GM18502 (cell line): ENCODE measurements at regions not wholly inside any gene's neighbourhood (a gene's known extent, or its start where the extent isn't known, plus 50 kb on each side); places are given as distances from the start of the nearest gene placed in this dataset.

Source experiments
- ATAC-seq: cut with Tn5 transposase; IDR thresholded peaks from one replicate; pipeline ENCODE4 v1.9.1; 2021; ENCODE audit warnings: mild to moderate bottlenecking; ENCODE audit not compliant: unreplicated experiment, poor library complexity

- ATAC-seq: no peak
Measured at GRCh38 chr10:108425283-108425964, 1260.9 kb upstream of the SORCS1 start.

GRCh38 chr10:108424656-108425055 lies 1260.2 kb upstream of the SORCS1 start:
- ATAC-seq: no peak

- no peak for ATAC-seq
Measured at GRCh38 chr10:108422286-108422685, 1257.8 kb upstream of the SORCS1 start.

GRCh38 chr10:108421266-108421665 lies 1256.8 kb upstream of the SORCS1 start:
- no peak for ATAC-seq

- no peak for ATAC-seq
Measured at GRCh38 chr10:108413954-108414353, 1249.4 kb upstream of the SORCS1 start.

GRCh38 chr10:108412323-108412722 lies 1247.8 kb upstream of the SORCS1 start:
- no peak for ATAC-seq

- ATAC-seq: no peak
Measured at GRCh38 chr10:108411894-108412293, 1247.4 kb upstream of the SORCS1 start.

DNA sequence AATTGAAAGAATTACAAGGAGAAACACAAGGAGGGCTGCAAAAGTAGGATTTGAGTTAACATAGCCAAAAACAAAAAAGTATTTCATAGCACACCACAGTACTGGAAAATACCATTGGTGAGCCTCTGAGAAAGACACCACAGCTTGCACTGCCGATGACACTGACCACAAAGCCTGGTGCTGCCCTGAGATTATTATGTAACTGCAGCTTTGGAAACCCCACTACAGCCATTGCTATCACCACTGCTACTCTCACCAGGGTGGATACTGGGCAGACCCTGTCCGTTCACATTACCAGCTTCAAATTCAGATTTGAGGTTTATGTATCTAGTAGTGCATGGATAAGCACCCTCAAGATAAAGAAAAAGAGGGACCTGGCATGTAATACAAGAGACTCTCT lies 1246.7 kb upstream of the SORCS1 start:
- ATAC-seq: no peak

DNA sequence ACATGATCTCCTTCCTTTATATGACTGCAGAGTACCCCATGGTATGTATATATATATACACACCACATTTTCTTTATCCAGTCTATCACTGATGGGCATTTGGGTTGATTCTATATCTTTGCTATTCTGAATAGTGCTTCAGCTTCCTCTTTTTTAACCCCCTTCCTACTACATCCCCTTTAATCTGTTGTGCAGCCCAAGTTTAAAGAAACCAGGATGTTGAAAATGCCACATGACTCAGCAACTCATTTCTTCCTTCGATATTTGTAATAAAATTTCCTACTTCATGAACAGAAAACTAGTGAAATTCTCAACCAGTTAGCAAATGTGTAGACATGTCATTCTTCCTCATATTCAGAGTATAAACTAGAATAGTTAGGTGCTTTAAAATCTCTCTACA lies 1245.7 kb upstream of the SORCS1 start:
- no peak for ATAC-seq

- no peak for ATAC-seq
Measured at GRCh38 chr10:108409306-108409705, 1244.8 kb upstream of the SORCS1 start.

DNA sequence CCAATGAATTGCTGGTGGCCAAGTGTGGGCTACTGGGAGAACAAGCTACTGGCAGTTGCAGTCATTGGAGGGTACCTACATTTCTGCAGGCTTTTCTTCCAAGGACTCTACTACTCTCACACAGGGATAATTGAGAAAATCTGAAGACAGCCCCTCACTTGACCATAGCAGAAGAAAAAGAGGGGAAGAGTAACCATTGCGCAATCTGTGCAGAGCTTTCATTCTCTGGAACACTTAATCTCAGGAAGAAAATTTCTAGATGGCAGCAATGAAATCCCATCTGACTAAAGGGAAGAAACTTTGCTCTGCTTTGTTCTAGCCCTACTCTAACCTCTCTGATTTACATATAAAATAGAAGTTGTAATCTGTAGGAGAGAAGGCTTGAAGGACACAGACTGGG lies 1239.6 kb upstream of the SORCS1 start:
- ATAC-seq: no peak

- no peak for ATAC-seq
Measured at GRCh38 chr10:108399465-108399864, 1235.0 kb upstream of the SORCS1 start.

- ATAC-seq: no peak
Measured at GRCh38 chr10:108393089-108393488, 1228.6 kb upstream of the SORCS1 start.

- ATAC-seq: no peak
Measured at GRCh38 chr10:108392286-108392685, 1227.8 kb upstream of the SORCS1 start.

DNA sequence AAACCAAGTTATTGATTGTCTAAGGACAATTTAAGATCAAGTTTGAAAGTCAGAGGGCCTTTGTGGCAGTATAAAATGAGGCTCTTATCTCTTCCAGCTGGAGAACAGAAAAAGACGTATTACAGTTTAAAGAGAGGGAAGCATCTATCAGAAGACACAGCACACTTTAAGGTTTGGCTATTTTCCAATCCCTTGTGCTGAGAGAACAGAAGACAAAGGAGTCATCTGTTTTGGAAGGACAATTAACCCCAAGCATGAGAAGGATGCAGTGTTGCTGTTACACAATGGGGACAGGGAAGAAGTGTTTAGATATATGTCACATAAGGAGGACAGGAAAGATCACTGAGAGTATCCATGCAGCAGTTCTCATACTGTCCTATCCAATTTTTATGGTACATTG lies 1224.2 kb upstream of the SORCS1 start:
- no peak for ATAC-seq

GRCh38 chr10:108385963-108386362 lies 1221.5 kb upstream of the SORCS1 start:
- ATAC-seq: no peak

- ATAC-seq: no peak
Measured at GRCh38 chr10:108384378-108384777, 1219.9 kb upstream of the SORCS1 start.

DNA sequence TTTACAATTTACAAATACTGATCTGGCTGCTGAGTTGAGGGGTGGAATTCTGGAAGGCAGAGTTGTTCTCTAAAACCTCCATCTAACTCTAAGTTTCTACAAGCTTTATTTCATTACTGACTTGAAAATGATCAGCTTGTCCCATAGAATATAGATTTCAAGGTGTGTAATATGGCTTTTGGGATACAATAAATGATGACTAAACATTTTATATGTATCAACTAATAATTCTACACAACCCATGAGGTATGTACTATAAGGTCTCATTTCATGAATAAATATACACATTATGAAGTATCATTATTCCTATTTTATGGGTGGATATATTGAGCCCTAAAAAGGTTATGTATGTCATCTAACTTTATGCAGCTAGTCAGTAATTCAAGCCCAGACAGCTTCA lies 1214.3 kb upstream of the SORCS1 start:
- ATAC-seq: no peak

DNA sequence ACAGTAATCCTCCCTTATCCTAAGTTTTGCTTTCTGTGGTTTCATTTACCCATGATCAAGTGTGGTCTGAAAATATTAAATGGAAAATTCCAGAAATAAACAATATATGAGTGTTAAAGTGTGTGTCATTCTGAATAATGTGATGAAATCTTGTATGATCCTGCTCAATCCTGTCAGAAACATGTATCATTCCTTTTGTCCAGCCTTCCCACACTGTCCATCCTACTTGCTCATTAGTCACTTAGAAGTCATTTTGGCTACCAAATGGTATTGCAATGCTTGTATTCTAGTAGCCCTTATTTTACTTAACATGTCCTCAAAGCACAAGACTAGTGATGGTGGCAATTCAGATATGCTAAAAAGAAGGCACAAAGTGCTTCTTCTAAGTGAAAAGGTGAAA lies 1211.2 kb upstream of the SORCS1 start:
- no peak for ATAC-seq

DNA sequence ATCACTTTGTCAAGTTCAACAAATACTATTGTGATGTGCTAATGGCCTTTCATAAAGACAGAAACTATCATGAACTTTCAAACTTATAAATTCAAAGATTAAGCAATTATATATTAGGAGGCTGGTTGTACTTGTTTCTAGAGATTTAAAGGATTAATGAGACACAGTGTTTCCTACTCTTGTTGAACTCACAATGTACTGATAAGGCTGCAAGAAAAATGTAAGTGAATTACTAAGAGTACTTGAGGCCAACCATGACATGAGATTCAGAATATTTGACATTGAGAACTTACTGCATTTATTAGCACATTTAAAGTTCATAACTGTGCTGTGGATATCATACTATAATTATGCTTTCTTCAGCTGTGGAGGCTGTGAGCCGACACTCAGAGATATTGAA lies 1210.5 kb upstream of the SORCS1 start:
- no peak for ATAC-seq

DNA sequence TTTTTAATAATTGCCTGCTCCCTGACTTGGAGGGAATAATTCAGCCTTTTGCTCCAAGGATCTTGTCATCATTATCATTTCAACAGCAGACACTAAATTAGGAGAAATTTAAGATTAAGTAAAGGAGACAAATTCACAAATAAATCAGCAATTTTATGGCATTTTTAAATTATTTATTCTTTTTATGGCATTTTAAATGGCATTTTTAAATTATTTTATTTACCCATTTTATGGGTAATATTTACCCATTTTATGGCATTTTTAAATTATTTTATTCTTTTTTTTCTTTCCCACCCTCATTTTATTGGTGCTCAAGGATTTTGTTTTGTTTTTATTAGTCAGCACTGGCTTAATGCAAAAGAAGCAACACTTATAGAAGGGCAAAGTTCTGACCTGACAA lies 1201.0 kb upstream of the SORCS1 start:
- no peak for ATAC-seq

DNA sequence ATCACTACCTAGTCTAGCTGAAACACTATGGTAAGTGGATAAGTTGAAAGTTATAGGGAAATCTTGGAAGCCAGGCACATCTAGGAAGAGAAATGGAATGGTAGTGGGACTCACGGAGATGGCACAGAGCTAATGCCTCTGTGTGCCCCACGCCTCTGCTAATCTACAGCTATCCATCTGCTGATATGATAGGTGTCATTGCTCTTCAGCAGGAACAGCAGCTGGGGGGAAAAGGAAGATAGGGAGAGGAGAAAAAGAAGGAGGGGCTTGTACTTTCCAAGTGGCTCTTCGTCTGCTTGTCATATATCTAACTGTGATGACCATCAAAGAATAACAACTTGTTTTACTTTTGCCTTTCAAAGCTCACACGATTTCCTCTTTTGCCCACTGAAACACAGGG lies 1199.1 kb upstream of the SORCS1 start:
- ATAC-seq: no peak

GRCh38 chr10:108362961-108363360 lies 1198.5 kb upstream of the SORCS1 start:
- ATAC-seq: no peak
